Spleen (tissue), 11 donors: ENCODE measurements at regions not wholly inside any gene's neighbourhood (a gene's known extent, or its start where the extent isn't known, plus 50 kb on each side); places are given as distances from the start of the nearest gene placed in this dataset.

ENCODE experiments used
- DNase-seq: peaks from one replicate; pipeline ENCODE4 v3.0.0-alpha.2; 2020
- H3K27ac ChIP-seq, 8 donors: fragments of 200-600 bp; sonication (generic) in 7 of 8; 1 replicate in 4 of 8; 2 replicates in 4 of 8; pipeline versions ENCODE4 v1.5.0 to v1.8.0; 2016 to 2021; ENCODE audit warnings: inconsistent platforms in 4 of 8, mild to moderate bottlenecking in 4 of 8, moderate library complexity in 1 of 8
- H3K27me3 ChIP-seq, 7 donors: fragments of 200-600 bp; sonication (generic) in 6 of 7; replicated peaks in 1 of 7; 1 replicate in 4 of 7; 2 replicates in 3 of 7; pipeline versions ENCODE4 v1.5.0 to v1.8.0; 2016 to 2021; ENCODE audit warnings: inconsistent platforms in 3 of 7, mild to moderate bottlenecking in 1 of 7
- H3K36me3 ChIP-seq, 6 donors: fragments of 200-600 bp; sonication (generic) in 5 of 6; 1 replicate in 4 of 6; 2 replicates in 2 of 6; pipeline versions ENCODE4 v1.5.0 to v1.8.0; 2016 to 2021; ENCODE audit warnings: inconsistent platforms in 2 of 6
- H3K4me1 ChIP-seq, 6 donors: fragments of 200-600 bp; sonication (generic) in 5 of 6; 1 replicate in 3 of 6; 2 replicates in 3 of 6; pipeline versions ENCODE4 v1.5.0 to v1.8.0; 2016 to 2021; ENCODE audit warnings: inconsistent platforms in 3 of 6
- H3K4me3 ChIP-seq, 8 donors: fragments of 200-600 bp; sonication (generic) in 7 of 8; 1 replicate in 4 of 8; 2 replicates in 4 of 8; pipeline versions ENCODE4 v1.5.0 to v1.8.0; 2016 to 2021; ENCODE audit warnings: inconsistent platforms in 4 of 8, mild to moderate bottlenecking in 4 of 8, moderate library complexity in 2 of 8
- H3K9me3 ChIP-seq, 8 donors: fragments of 200-600 bp; sonication (generic) in 7 of 8; 1 replicate in 4 of 8; 2 replicates in 4 of 8; pipeline versions ENCODE4 v1.5.0 to v1.8.0; 2016 to 2021; ENCODE audit warnings: inconsistent platforms in 4 of 8
- POLR2A ChIP-seq, 3 donors: fragments of 450-650 bp; IDR thresholded peaks; one replicate each; pipeline ENCODE4 v1.5.1; 2017; ENCODE audit warnings: antibody characterized with exemption in 3 of 3, mild to moderate bottlenecking in 1 of 3
- POLR2AphosphoS5 ChIP-seq, 3 donors: sonication (generic); formaldehyde crosslinking; IDR thresholded peaks; one replicate each; pipeline ENCODE4 v1.5.1; 2017; ENCODE audit warnings: antibody characterized with exemption in 3 of 3
- WGBS, 5 donors: extraction: QIAGEN DNeasy Blood & Tissue Kit in 3 of 5; methylation state at CpG; one replicate each; pipeline versions ENCODE4 v1.1.5 to v1.1.7; 2013 to 2018; 5-methylcytosine and 5-hydroxymethylcytosine counted together
- intact Hi-C: fragments of 100-400 bp; cut with DNase I; formaldehyde crosslinking; loops from one replicate; pipeline ENCODE4 v1.15.0; 2023; ENCODE audit warnings: low total_unique reads
- TF ChIP-seq, protein P1 (sequence below), 11 experiments: fragments of 200-600 bp in 7 of 11; fragments of 450-650 bp in 4 of 11; sonication (generic) in 4 of 11; IDR thresholded peaks in 8 of 11; conservative IDR thresholded peaks in 3 of 11; 1 replicate in 7 of 11; 2 replicates in 4 of 11; pipeline versions ENCODE4 v1.4.0 to v1.8.0; 2016 to 2021; ENCODE audit warnings: antibody characterized with exemption in 11 of 11, inconsistent platforms in 4 of 11, mild to moderate bottlenecking in 1 of 11
- donor health status: healthy with polysubstance abuse.
- donor health status: DM: no; HTN: no; CAD: no; lungs with moderate emphysema.
- donor health status: DM: no; HTN: no; CAD: no.
- donor health status: Bipolar disorder and iron deficiency.
- donor health status: healthy.
- donor health status: DM: no; HTN: no; CAD: no.
- donor health status: DM: yes; HTN: yes; CAD: no.

DNA sequence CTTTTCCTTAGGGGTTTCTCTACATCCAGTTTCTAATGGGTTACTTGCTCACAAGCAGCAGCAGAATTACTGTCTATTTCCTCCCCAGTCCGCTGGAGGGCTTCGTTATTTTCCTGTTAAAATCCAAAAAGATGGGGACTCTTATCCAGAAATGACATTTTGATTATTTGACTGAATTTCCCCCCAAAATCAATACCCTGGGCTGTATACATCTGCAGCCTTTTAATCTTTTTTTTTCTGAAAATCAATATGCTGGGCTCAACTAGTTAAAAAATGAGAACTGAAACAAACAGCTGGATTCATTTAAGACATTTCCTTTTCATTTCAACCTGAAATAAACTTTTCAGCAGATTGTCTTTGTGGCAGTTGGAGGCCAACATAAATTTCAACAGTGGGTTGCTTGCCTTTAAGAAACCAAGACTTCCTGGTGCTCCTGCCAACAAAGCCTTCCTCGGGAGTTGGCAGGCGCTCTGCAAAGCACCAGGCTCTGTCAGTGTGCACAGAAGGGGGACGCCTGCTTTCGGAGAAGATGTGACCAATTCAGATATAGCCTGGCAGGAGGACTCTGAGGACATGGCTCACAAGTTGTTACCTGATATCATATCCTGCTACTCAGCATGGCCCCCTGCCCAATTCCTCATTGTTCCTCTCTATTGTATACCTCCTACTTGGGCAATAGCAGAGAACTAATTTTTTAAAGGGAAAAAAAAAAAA is 204.7 kb upstream of the ARG1 start:
- intact Hi-C loops, result no loop called here
- DNase-seq, result no peak
- no peak overlapping the region for H3K4me3 ChIP-seq
- no peaks in the 10 kb centered on the region for H3K27me3 ChIP-seq
- TF ChIP-seq, protein P1, sequence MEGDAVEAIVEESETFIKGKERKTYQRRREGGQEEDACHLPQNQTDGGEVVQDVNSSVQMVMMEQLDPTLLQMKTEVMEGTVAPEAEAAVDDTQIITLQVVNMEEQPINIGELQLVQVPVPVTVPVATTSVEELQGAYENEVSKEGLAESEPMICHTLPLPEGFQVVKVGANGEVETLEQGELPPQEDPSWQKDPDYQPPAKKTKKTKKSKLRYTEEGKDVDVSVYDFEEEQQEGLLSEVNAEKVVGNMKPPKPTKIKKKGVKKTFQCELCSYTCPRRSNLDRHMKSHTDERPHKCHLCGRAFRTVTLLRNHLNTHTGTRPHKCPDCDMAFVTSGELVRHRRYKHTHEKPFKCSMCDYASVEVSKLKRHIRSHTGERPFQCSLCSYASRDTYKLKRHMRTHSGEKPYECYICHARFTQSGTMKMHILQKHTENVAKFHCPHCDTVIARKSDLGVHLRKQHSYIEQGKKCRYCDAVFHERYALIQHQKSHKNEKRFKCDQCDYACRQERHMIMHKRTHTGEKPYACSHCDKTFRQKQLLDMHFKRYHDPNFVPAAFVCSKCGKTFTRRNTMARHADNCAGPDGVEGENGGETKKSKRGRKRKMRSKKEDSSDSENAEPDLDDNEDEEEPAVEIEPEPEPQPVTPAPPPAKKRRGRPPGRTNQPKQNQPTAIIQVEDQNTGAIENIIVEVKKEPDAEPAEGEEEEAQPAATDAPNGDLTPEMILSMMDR (IDR thresholded peaks at IDR 0.05 in 8 of 11, conservative IDR thresholded peaks at IDR 0.05 in 3 of 11), result no peak
- TF ChIP-seq POLR2AphosphoS5 (IDR thresholded peaks at IDR 0.05) (no peak), POLR2A (IDR thresholded peaks at IDR 0.05) (no peak)
- H3K27ac ChIP-seq, result peak overlapping the region in 5 of 8 donors; percentile 13 to 70 (median 56)
- H3K9me3 ChIP-seq, result peaks cover 0 to 5% (median 0%) of the 10 kb centered on the region in 8 donors
- no peaks in the 10 kb centered on the region for H3K36me3 ChIP-seq
- H3K4me1 ChIP-seq, result peaks cover 14 to 47% (median 34%) of the 10 kb centered on the region in 6 donors
- WGBS, 5 donors, result 9 to 24% (median 13%) methylated on average over 6 of the region's 6 CpGs

DNA sequence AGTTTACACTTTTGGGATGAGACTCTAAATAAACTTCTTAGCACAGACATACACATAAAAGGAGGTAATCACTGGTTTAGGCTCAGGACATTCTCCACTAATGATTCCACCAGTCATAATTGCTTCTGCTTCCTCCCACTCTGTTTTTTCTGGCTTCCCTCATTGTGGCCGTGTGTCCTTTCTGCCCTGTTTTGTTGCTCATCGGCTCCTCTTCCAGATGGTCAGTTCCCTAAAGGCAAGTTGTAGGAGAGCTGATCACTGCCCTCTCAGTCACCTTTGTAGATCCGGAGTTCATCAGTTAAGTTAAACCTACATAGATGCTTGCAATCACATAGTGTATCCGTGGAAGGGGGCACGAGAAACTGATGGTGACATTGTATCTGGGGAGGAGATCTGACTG is 200.5 kb upstream of the ARG1 start:
- H3K36me3 ChIP-seq, result no peaks in the 10 kb centered on the region
- no peak for DNase-seq
- 80 to 87% (median 83%) methylated on average over 5 of the region's 5 CpGs for WGBS, 5 donors
- no peak overlapping the region for H3K4me3 ChIP-seq
- peaks cover 0 to 5% (median 0%) of the 10 kb centered on the region in 8 donors for H3K9me3 ChIP-seq
- TF ChIP-seq POLR2AphosphoS5 (IDR thresholded peaks at IDR 0.05) (no peak), POLR2A (IDR thresholded peaks at IDR 0.05) (no peak)
- TF ChIP-seq, protein P1 (IDR thresholded peaks at IDR 0.05 in 8 of 11, conservative IDR thresholded peaks at IDR 0.05 in 3 of 11), result no peak
- intact Hi-C loops, result no loop called here
- H3K27ac ChIP-seq, result no peak overlapping the region
- no peaks in the 10 kb centered on the region for H3K27me3 ChIP-seq
- peaks cover 9 to 22% (median 17%) of the 10 kb centered on the region in 6 donors for H3K4me1 ChIP-seq

DNA sequence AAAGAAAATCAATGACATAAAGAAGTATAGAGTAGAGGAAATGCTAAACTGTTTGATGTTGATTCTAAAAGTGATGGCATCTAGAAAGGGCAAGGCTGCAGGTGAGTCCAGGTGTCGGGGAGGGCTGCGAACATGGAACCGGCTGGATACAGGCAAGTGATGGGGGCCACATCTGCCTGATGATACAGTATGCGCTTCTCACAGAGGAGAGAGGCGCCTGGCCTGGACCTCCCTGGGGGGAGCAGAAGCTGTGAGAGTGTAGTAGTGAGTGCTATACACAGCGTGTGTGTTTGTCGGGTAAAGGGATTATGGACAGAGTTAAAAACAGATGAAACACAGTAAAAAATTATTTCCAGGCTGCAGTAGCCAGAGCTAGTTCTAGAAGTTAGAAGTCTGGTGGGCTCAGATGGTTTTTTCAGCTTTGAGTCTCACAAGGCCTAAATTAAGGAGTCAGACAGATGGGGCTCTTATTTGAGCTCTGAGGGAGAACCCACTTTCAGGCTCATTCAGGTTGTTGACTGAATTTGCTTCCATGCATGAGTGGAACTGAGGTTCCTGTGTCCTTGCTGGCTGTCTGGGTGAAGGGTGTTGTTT is 195.8 kb upstream of the ARG1 start:
- no peak for DNase-seq
- H3K27me3 ChIP-seq, result no peaks in the 10 kb centered on the region
- H3K4me1 ChIP-seq, result peaks cover 0 to 5% (median 0%) of the 10 kb centered on the region in 6 donors
- H3K27ac ChIP-seq, result no peak overlapping the region
- no peak overlapping the region for H3K4me3 ChIP-seq
- H3K36me3 ChIP-seq, result no peaks in the 10 kb centered on the region
- TF ChIP-seq POLR2A (IDR thresholded peaks at IDR 0.05) (no peak), POLR2AphosphoS5 (IDR thresholded peaks at IDR 0.05) (no peak)
- TF ChIP-seq, protein P1 (IDR thresholded peaks at IDR 0.05 in 8 of 11, conservative IDR thresholded peaks at IDR 0.05 in 3 of 11), result no peak
- H3K9me3 ChIP-seq, result no peaks in the 10 kb centered on the region
- intact Hi-C loops, result no loop called here
- WGBS, 5 donors, result 90 to 98% (median 97%) methylated on average over 7 of the region's 7 CpGs

DNA sequence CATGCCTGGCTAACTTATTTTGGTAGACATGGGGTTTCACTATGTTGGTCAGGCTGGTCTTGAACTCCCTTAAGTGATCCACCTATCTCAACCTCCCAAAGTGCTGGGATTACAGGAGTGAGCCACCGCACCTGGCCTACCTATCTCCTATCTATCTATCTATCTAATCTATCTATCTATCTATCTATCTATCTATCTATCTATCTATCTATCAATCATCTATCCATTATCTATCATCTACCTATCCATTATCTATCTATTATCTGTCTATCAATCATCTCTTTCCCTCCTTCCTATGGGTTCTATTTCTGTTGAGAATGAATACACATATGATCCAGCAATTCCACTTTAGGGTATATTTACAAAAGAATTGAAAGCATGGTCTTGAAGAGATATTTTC is 194.2 kb upstream of the ARG1 start:
- TF ChIP-seq POLR2AphosphoS5 (IDR thresholded peaks at IDR 0.05) (no peak), POLR2A (IDR thresholded peaks at IDR 0.05) (no peak)
- TF ChIP-seq, protein P1 (IDR thresholded peaks at IDR 0.05 in 8 of 11, conservative IDR thresholded peaks at IDR 0.05 in 3 of 11), result no peak
- H3K4me3 ChIP-seq, result no peak overlapping the region
- no peaks in the 10 kb centered on the region for H3K9me3 ChIP-seq
- H3K4me1 ChIP-seq, result peaks cover 0 to 9% (median 0%) of the 10 kb centered on the region in 6 donors
- DNase-seq, result no peak
- 97 to 100% (median 100%) methylated on average over 1 of the region's 1 CpG for WGBS, 5 donors
- intact Hi-C loops, result no loop called here
- H3K27me3 ChIP-seq, result no peaks in the 10 kb centered on the region
- no peak overlapping the region for H3K27ac ChIP-seq
- no peaks in the 10 kb centered on the region for H3K36me3 ChIP-seq
